ENCODE measurements at regions not wholly inside any gene's neighbourhood (a gene's known extent, or its start where the extent isn't known, plus 50 kb on each side); places are given as distances from the start of the nearest gene placed in this dataset.

DNA sequence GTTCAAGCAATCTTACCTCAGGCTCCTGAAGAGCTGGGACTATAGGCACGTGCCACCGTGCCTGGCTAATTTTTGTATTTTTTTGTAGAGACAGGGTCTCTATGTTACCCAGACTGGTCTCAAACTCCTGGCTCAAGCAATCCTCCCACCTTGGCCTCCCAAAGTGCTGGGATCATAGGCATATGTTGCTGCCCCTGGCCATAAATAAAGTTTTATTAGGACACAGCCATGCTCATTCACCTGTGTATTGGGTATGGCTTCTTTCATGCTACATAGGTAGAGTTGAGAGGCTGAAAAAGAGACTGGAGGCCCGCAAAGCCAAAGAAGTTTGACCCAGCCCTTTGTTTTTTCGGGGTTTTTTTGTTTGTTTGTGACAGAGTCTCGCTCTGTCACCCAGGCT lies 61.7 kb upstream of the NCOR2 start:
- no peak overlapping the region for H3K4me2 ChIP-seq (ENCODE audit: insufficient read depth, insufficient read length, low read length)
- Mint-ChIP-seq H3K4me3 (no peak overlapping the region), H3K4me1 (peaks cover 31 to 38% of the 10 kb centered on the region in 2 experiments), H3K9me3 (no peaks in the 10 kb centered on the region; a peak in 2 of 5 replicates), H3K36me3 (ENCODE audit: insufficient read depth in 1 of 3, low read depth in 3 of 3) (no peaks in the 10 kb centered on the region), H3K27me3 (ENCODE audit: low read depth) (no peaks in the 10 kb centered on the region; the same call in 1 of the 2 replicates), H3K27ac (no peak overlapping the region)
- H3K79me1 ChIP-seq (ENCODE audit: insufficient read depth, low read depth, low read length, poor library complexity, severe bottlenecking) = no peaks in the 10 kb centered on the region
- no peak overlapping the region for H2BK15ac ChIP-seq (ENCODE audit: low read depth, low read length)
- no peaks in the 10 kb centered on the region for H3K9me3 ChIP-seq (ENCODE audit: control insufficient read depth, low read depth, low read length)
- no peak overlapping the region for H3K56ac ChIP-seq (ENCODE audit: insufficient read length, low read depth, low read length)
- no peak overlapping the region for H3K27ac ChIP-seq (ENCODE audit: insufficient read length, low read depth, low read length)
- no peak overlapping the region for H2AFZ ChIP-seq (ENCODE audit: low read length)
- no peak overlapping the region for H3K14ac ChIP-seq (ENCODE audit: insufficient read depth, low read length)
- no peak overlapping the region for H3K4ac ChIP-seq (ENCODE audit: low read depth, low read length)
- H2BK120ac ChIP-seq (ENCODE audit: low read depth, low read length, poor library complexity, severe bottlenecking) = no peak overlapping the region
- H3T11ph ChIP-seq (ENCODE audit: low read length) = no peak overlapping the region
- no peak overlapping the region for H3K9ac ChIP-seq (ENCODE audit: extremely low read depth, insufficient read length, low read length)
- H2BK12ac ChIP-seq (ENCODE audit: insufficient read length, low read depth, low read length) = no peak overlapping the region
- no peak overlapping the region for H2BK5ac ChIP-seq (ENCODE audit: insufficient read length, low read length)
- no CpG with 5 or more reads among the region's 5 CpGs for WGBS (ENCODE audit: extremely low coverage, insufficient read length, low lambda C conversion rate)
- no peaks in the 10 kb centered on the region for H3K79me2 ChIP-seq (ENCODE audit: insufficient read depth, low read length)
- H3K23me2 ChIP-seq (ENCODE audit: insufficient read length, low read depth, low read length, poor library complexity, severe bottlenecking) = no peaks in the 10 kb centered on the region
- no peak overlapping the region for H3K18ac ChIP-seq (ENCODE audit: insufficient read length, low read depth, low read length)
- no peak overlapping the region for H3K23ac ChIP-seq (ENCODE audit: insufficient read length, low read depth, low read length)
- no peaks in the 10 kb centered on the region for H4K20me1 ChIP-seq (ENCODE audit: control insufficient read depth, insufficient read depth, insufficient read length)
- TF ChIP-seq, protein P1, sequence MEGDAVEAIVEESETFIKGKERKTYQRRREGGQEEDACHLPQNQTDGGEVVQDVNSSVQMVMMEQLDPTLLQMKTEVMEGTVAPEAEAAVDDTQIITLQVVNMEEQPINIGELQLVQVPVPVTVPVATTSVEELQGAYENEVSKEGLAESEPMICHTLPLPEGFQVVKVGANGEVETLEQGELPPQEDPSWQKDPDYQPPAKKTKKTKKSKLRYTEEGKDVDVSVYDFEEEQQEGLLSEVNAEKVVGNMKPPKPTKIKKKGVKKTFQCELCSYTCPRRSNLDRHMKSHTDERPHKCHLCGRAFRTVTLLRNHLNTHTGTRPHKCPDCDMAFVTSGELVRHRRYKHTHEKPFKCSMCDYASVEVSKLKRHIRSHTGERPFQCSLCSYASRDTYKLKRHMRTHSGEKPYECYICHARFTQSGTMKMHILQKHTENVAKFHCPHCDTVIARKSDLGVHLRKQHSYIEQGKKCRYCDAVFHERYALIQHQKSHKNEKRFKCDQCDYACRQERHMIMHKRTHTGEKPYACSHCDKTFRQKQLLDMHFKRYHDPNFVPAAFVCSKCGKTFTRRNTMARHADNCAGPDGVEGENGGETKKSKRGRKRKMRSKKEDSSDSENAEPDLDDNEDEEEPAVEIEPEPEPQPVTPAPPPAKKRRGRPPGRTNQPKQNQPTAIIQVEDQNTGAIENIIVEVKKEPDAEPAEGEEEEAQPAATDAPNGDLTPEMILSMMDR (conservative IDR thresholded peaks at IDR 0.05) = no peak
- no peak overlapping the region for H4K8ac ChIP-seq (replicated peaks; ENCODE audit: insufficient read length, low read depth, low read length)
- H4K91ac ChIP-seq (ENCODE audit: insufficient read length, low read depth, low read length) = no peak overlapping the region
- no peak for DNase-seq
- H4K5ac ChIP-seq (ENCODE audit: insufficient read length, low read depth, low read length) = no peak overlapping the region
- H2AK5ac ChIP-seq (ENCODE audit: insufficient read length, low read length) = no peak overlapping the region
- H3K27me3 ChIP-seq (ENCODE audit: insufficient read depth, low read length) = no peaks in the 10 kb centered on the region
- peaks cover 2% of the 10 kb centered on the region; the same call in 1 of the 2 replicates for H3K4me1 ChIP-seq (ENCODE audit: insufficient read depth, low read length)
- no peak overlapping the region for H2BK20ac ChIP-seq (ENCODE audit: low read depth, low read length, poor library complexity, severe bottlenecking)

Data from H9 (cell line).